HEK293 (cell line): ENCODE measurements at regions not wholly inside any gene's neighbourhood (a gene's known extent, or its start where the extent isn't known, plus 50 kb on each side); places are given as distances from the start of the nearest gene placed in this dataset.
A peak's percentile ranks its signal among the peaks of the same experiment; 100 is the strongest.

ENCODE experiments used
- CTCF ChIA-PET: fragments of 350-600 bp; formaldehyde crosslinking; extraction: SDS; loops from one replicate; lab custom pipeline; 2021; ENCODE audit warnings: antibody characterized with exemption; lab: Yijun Ruan, JAX
- POLR2A ChIA-PET: fragments of 300-600 bp; formaldehyde crosslinking; extraction: SDS; loops from one replicate; lab custom pipeline; 2020; ENCODE audit warnings: antibody characterized with exemption, inconsistent platforms; lab: Yijun Ruan, JAX
- H3K27ac ChIP-seq: fragments of 200-500 bp; sonication (Bioruptor generic); 2 replicates; pipeline ENCODE4 v1.5.1; 2014; ENCODE audit warnings: low read depth, low read length, control low read depth, inconsistent platforms; ENCODE audit errors: extremely low read depth
- H3K36me3 ChIP-seq, 2 experiments: fragments of 200-500 bp in 1 of 2; sonication (Bioruptor generic) in 1 of 2; 1 replicate in 1 of 2; 2 replicates in 1 of 2; pipeline ENCODE4 v1.5.1; 2014 to 2017; ENCODE audit warnings: inconsistent platforms in 2 of 2, low read length in 2 of 2; ENCODE audit not compliant: control insufficient read depth in 2 of 2, insufficient read depth in 1 of 2
- H3K4me1 ChIP-seq: fragments of 200-500 bp; sonication (Bioruptor generic); 2 replicates; pipeline ENCODE4 v1.5.1; 2014; ENCODE audit warnings: mild to moderate bottlenecking, low read length, inconsistent platforms; ENCODE audit not compliant: control insufficient read depth, insufficient read depth
- H3K4me3 ChIP-seq: 2 replicates; pipeline ENCODE4 v1.5.1; 2011; ENCODE audit warnings: low read depth, mild to moderate bottlenecking, control low read depth, low read length, moderate library complexity
- H3K9me3 ChIP-seq: fragments of 200-500 bp; sonication (Bioruptor generic); 2 replicates; pipeline ENCODE4 v1.5.1; 2014; ENCODE audit warnings: low read depth, low read length, inconsistent platforms; ENCODE audit not compliant: control insufficient read depth, insufficient read depth
- IKZF3 ChIP-seq: fragments of 450-650 bp; IDR thresholded peaks from 2 replicates; pipeline ENCODE4 v1.5.0; 2018; ENCODE audit warnings: missing biosample characterization, mild to moderate bottlenecking, missing genetic modification characterization, moderate library complexity
- SALL2 ChIP-seq: fragments of 450-650 bp; formaldehyde crosslinking; IDR thresholded peaks from 2 replicates; pipeline ENCODE4 v1.5.0; 2017; ENCODE audit warnings: missing biosample characterization, mild to moderate bottlenecking, missing genetic modification characterization, borderline replicate concordance
- WT1 ChIP-seq: fragments of 450-650 bp; formaldehyde crosslinking; IDR thresholded peaks from 2 replicates; pipeline ENCODE4 v1.5.1; 2016; ENCODE audit warnings: missing biosample characterization, missing genetic modification characterization
- ZBTB6 ChIP-seq: fragments of 450-650 bp; formaldehyde crosslinking; IDR thresholded peaks from 2 replicates; pipeline ENCODE4 v1.5.1; 2017; ENCODE audit warnings: missing biosample characterization, missing genetic modification characterization
- ZFP3 ChIP-seq: fragments of 450-650 bp; formaldehyde crosslinking; IDR thresholded peaks from 2 replicates; pipeline ENCODE4 v1.5.1; 2016; ENCODE audit warnings: low read depth, missing biosample characterization, missing genetic modification characterization
- ZNF132 ChIP-seq: fragments of 450-650 bp; formaldehyde crosslinking; IDR thresholded peaks from 2 replicates; pipeline ENCODE4 v1.5.1; 2017; ENCODE audit warnings: missing biosample characterization, missing genetic modification characterization, borderline replicate concordance
- ZNF133 ChIP-seq: fragments of 450-650 bp; formaldehyde crosslinking; IDR thresholded peaks from 2 replicates; pipeline ENCODE4 v1.5.1; 2016; ENCODE audit warnings: missing biosample characterization, missing genetic modification characterization
- ZNF140 ChIP-seq: fragments of 450-650 bp; formaldehyde crosslinking; IDR thresholded peaks from 2 replicates; pipeline ENCODE4 v1.5.1; 2016; ENCODE audit warnings: missing biosample characterization, missing genetic modification characterization
- ZNF19 ChIP-seq: fragments of 450-650 bp; formaldehyde crosslinking; IDR thresholded peaks from 2 replicates; pipeline ENCODE4; 2016; ENCODE audit warnings: missing biosample characterization, missing genetic modification characterization, low read depth
- ZNF341 ChIP-seq: fragments of 450-650 bp; formaldehyde crosslinking; IDR thresholded peaks from 2 replicates; pipeline ENCODE4; 2016; ENCODE audit warnings: low read depth, missing biosample characterization, missing genetic modification characterization
- ZNF366 ChIP-seq: fragments of 450-650 bp; formaldehyde crosslinking; conservative IDR thresholded peaks from 2 replicates; pipeline ENCODE4 v1.5.1; 2016; ENCODE audit warnings: missing biosample characterization, missing genetic modification characterization
- ZNF404 ChIP-seq: fragments of 450-650 bp; formaldehyde crosslinking; IDR thresholded peaks from 2 replicates; pipeline ENCODE4 v1.5.1; 2017; ENCODE audit warnings: missing biosample characterization, missing genetic modification characterization
- ZNF510 ChIP-seq: fragments of 450-650 bp; formaldehyde crosslinking; IDR thresholded peaks from 2 replicates; pipeline ENCODE4 v1.5.1; 2018; ENCODE audit warnings: mild to moderate bottlenecking, missing genetic modification characterization, missing biosample characterization; ENCODE audit not compliant: insufficient replicate concordance
- ZNF529 ChIP-seq: fragments of 450-650 bp; formaldehyde crosslinking; IDR thresholded peaks from 2 replicates; pipeline ENCODE4 v1.5.1; 2017; ENCODE audit warnings: missing genetic modification characterization, missing biosample characterization; ENCODE audit not compliant: insufficient replicate concordance
- ZSCAN5A ChIP-seq: fragments of 450-650 bp; formaldehyde crosslinking; IDR thresholded peaks from 2 replicates; pipeline ENCODE4 v1.5.1; 2016; ENCODE audit warnings: missing biosample characterization, missing genetic modification characterization
- TF ChIP-seq, protein P1 (sequence below): fragments of 450-650 bp; formaldehyde crosslinking; IDR thresholded peaks from 2 replicates; pipeline ENCODE4 v1.5.1; 2016; ENCODE audit warnings: missing biosample characterization, missing genetic modification characterization
- TF ChIP-seq, protein P2 (sequence below): fragments of 450-650 bp; formaldehyde crosslinking; IDR thresholded peaks from 2 replicates; pipeline ENCODE4 v1.5.1; 2016; ENCODE audit warnings: missing biosample characterization, missing genetic modification characterization
- TF ChIP-seq, protein P3 (sequence below): fragments of 450-650 bp; formaldehyde crosslinking; IDR thresholded peaks from 2 replicates; pipeline ENCODE4 v1.5.1; 2016; ENCODE audit warnings: missing biosample characterization, missing genetic modification characterization
- TF ChIP-seq, protein P4 (sequence below): fragments of 450-650 bp; formaldehyde crosslinking; IDR thresholded peaks from 2 replicates; pipeline ENCODE4 v1.5.1; 2016; ENCODE audit warnings: missing biosample characterization, missing genetic modification characterization
- TF ChIP-seq, protein P5 (sequence below): fragments of 450-650 bp; formaldehyde crosslinking; IDR thresholded peaks from 2 replicates; pipeline ENCODE4 v1.5.1; 2016; ENCODE audit warnings: missing biosample characterization, missing genetic modification characterization
- TF ChIP-seq, protein P6 (sequence below): sonication (generic); formaldehyde crosslinking; IDR thresholded peaks from 2 replicates; pipeline ENCODE4 v1.8.1; 2022; ENCODE audit warnings: mild to moderate bottlenecking, moderate library complexity, missing genetic modification reagents

DNA sequence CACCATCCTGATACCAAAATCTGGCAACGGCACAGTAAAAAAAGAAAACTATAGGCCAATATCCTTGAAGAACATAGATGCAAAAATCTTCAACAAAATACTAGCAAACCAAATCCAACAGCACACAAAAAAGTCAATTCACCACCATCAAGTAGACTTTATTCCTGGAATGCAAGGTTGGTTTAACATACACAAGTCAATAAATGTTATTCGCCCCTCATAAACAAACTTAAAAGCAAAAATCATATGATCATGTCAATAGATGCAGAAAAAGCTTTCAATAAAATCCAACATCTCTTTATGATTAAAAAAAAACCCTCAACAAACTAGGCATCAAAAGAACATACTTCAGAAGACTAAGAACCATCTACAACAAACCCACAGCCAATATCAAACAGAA lies 252.9 kb downstream of the UACA start (continued):
- TF ChIP-seq ZBTB6: no peak
- TF ChIP-seq, protein P1, sequence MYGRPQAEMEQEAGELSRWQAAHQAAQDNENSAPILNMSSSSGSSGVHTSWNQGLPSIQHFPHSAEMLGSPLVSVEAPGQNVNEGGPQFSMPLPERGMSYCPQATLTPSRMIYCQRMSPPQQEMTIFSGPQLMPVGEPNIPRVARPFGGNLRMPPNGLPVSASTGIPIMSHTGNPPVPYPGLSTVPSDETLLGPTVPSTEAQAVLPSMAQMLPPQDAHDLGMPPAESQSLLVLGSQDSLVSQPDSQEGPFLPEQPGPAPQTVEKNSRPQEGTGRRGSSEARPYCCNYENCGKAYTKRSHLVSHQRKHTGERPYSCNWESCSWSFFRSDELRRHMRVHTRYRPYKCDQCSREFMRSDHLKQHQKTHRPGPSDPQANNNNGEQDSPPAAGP: no peak
- TF ChIP-seq ZNF510: peak; percentile 52

DNA sequence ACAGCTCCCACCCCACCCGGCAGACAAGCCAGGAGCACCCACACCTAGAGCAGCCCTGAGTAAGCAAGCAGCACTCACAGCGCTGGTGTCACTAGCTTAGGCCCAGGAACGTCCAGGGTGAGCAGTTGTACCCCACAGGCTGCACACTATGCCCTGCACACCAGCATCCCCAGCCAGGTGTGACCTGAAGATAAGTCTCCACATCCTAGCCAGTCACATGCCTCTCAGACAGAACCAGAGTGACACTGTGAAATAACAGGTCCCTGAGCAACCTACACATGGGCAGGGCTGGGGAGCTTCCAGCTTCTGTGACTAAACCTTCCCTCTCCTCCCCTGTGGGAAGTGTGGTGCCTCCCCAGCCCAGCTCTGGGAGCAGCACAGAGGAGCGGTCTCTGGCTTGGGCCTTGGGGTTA lies 253.6 kb downstream of the UACA start:
- Histone ChIP-seq H3K9me3 (no peaks in the 10 kb centered on the region), H3K4me1 (peaks cover 37% of the 10 kb centered on the region), H3K27ac (no peak overlapping the region; the same call in 1 of the 2 replicates), H3K4me3 (no peak overlapping the region), H3K36me3 (no peaks in the 10 kb centered on the region)
- POLR2A ChIA-PET: interaction anchor here (0.8 to 5.8 kb wide), 4 partner anchors 14 to 20 kb away, joined by 3 to 43 read pairs (median 8); no protein-coding TSS in a partner anchor
- CTCF ChIA-PET: interaction anchor here (0.6 to 18.0 kb wide), 11 partner anchors 9 to 1032 kb away, joined by 3 to 181 read pairs (median 7); no protein-coding TSS in a partner anchor
- TF ChIP-seq, protein P2, sequence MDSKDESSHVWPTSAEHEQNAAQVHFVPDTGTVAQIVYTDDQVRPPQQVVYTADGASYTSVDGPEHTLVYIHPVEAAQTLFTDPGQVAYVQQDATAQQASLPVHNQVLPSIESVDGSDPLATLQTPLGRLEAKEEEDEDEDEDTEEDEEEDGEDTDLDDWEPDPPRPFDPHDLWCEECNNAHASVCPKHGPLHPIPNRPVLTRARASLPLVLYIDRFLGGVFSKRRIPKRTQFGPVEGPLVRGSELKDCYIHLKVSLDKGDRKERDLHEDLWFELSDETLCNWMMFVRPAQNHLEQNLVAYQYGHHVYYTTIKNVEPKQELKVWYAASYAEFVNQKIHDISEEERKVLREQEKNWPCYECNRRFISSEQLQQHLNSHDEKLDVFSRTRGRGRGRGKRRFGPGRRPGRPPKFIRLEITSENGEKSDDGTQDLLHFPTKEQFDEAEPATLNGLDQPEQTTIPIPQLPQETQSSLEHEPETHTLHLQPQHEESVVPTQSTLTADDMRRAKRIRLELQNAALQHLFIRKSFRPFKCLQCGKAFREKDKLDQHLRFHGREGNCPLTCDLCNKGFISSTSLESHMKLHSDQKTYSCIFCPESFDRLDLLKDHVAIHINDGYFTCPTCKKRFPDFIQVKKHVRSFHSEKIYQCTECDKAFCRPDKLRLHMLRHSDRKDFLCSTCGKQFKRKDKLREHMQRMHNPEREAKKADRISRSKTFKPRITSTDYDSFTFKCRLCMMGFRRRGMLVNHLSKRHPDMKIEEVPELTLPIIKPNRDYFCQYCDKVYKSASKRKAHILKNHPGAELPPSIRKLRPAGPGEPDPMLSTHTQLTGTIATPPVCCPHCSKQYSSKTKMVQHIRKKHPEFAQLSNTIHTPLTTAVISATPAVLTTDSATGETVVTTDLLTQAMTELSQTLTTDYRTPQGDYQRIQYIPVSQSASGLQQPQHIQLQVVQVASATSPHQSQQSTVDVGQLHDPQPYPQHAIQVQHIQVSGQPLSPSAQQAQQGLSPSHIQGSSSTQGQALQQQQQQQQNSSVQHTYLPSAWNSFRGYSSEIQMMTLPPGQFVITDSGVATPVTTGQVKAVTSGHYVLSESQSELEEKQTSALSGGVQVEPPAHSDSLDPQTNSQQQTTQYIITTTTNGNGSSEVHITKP (tag by site-specific recombination): no peak
- TF ChIP-seq, protein P3, sequence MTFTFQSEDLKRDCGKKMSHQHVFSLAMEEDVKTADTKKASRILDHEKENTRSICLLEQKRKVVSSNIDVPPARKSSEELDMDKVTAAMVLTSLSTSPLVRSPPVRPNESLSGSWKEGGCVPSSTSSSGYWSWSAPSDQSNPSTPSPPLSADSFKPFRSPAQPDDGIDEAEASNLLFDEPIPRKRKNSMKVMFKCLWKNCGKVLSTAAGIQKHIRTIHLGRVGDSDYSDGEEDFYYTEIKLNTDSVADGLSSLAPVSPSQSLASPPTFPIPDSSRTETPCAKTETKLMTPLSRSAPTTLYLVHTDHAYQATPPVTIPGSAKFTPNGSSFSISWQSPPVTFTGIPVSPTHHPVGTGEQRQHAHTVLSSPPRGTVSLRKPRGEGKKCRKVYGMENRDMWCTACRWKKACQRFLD (tag by site-specific recombination): no peak
- TF ChIP-seq, protein P4, sequence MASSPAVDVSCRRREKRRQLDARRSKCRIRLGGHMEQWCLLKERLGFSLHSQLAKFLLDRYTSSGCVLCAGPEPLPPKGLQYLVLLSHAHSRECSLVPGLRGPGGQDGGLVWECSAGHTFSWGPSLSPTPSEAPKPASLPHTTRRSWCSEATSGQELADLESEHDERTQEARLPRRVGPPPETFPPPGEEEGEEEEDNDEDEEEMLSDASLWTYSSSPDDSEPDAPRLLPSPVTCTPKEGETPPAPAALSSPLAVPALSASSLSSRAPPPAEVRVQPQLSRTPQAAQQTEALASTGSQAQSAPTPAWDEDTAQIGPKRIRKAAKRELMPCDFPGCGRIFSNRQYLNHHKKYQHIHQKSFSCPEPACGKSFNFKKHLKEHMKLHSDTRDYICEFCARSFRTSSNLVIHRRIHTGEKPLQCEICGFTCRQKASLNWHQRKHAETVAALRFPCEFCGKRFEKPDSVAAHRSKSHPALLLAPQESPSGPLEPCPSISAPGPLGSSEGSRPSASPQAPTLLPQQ: no peak
- TF ChIP-seq ZNF133 (no peak), ZNF529 (tag by site-specific recombination) (no peak), ZNF19 (tag by site-specific recombination) (no peak), ZNF366 (tag by site-specific recombination) (no peak), ZFP3 (tag by site-specific recombination) (no peak), IKZF3 (tag by site-specific recombination) (no peak), ZNF140 (tag by site-specific recombination) (no peak), WT1 (tag by site-specific recombination) (no peak), SALL2 (tag by site-specific recombination) (no peak), ZNF341 (tag by site-specific recombination) (no peak), ZNF404 (no peak), ZSCAN5A (tag by site-specific recombination) (no peak), ZNF132 (no peak)
- TF ChIP-seq, protein P5, sequence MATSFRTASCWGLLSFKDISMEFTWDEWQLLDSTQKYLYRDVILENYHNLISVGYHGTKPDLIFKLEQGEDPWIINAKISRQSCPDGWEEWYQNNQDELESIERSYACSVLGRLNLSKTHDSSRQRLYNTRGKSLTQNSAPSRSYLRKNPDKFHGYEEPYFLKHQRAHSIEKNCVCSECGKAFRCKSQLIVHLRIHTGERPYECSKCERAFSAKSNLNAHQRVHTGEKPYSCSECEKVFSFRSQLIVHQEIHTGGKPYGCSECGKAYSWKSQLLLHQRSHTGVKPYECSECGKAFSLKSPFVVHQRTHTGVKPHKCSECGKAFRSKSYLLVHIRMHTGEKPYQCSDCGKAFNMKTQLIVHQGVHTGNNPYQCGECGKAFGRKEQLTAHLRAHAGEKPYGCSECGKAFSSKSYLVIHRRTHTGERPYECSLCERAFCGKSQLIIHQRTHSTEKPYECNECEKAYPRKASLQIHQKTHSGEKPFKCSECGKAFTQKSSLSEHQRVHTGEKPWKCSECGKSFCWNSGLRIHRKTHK (tag by site-specific recombination): no peak
- TF ChIP-seq, protein P6, sequence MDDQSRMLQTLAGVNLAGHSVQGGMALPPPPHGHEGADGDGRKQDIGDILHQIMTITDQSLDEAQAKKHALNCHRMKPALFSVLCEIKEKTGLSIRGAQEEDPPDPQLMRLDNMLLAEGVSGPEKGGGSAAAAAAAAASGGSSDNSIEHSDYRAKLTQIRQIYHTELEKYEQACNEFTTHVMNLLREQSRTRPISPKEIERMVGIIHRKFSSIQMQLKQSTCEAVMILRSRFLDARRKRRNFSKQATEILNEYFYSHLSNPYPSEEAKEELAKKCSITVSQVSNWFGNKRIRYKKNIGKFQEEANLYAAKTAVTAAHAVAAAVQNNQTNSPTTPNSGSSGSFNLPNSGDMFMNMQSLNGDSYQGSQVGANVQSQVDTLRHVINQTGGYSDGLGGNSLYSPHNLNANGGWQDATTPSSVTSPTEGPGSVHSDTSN (CRISPR knock-in tag): no peak
- TF ChIP-seq, all 188 proteins: peak for 0
